ENCODE measurements at regions not wholly inside any gene's neighbourhood (a gene's known extent, or its start where the extent isn't known, plus 50 kb on each side); places are given as distances from the start of the nearest gene placed in this dataset.
"Not testable (repeated sequence)": the region's sequence is repeated elsewhere in the genome, so short reads cannot be mapped to it uniquely, and the experiment has no call there.

GRCh38 chr2:222024932-222025880 lies 273.6 kb downstream of the PAX3 start:
- Mint-ChIP-seq H3K36me3 (ENCODE audit: insufficient read depth) (peaks cover 2% of the 10 kb centered on the region), H3K27me3 (no peaks in the 10 kb centered on the region), H3K4me3 (no peak overlapping the region), H3K27ac (ENCODE audit: low read depth) (no peak overlapping the region), H3K9me3 (no peaks in the 10 kb centered on the region), H3K4me1 (no peaks in the 10 kb centered on the region)
- DNase-seq (ENCODE audit: low spot score in 2 of 2): no peak
- ATAC-seq (replicated peaks; ENCODE audit: extremely low read depth, poor library complexity, severe bottlenecking): no peak

GRCh38 chr2:222017252-222017850 lies 281.4 kb downstream of the PAX3 start:
- ATAC-seq (replicated peaks; ENCODE audit: extremely low read depth, poor library complexity, severe bottlenecking) (no peak), DNase-seq (ENCODE audit: low spot score in 2 of 2) (no peak)
- H3K36me3 Mint-ChIP-seq (ENCODE audit: insufficient read depth): no peaks in the 10 kb centered on the region
- H3K27ac Mint-ChIP-seq (ENCODE audit: low read depth): no peak overlapping the region
- H3K9me3 Mint-ChIP-seq: peaks cover 7% of the 10 kb centered on the region
- H3K4me1 Mint-ChIP-seq: no peaks in the 10 kb centered on the region
- peaks cover 11% of the 10 kb centered on the region for H3K27me3 Mint-ChIP-seq
- no peak overlapping the region for H3K4me3 Mint-ChIP-seq

GRCh38 chr2:222013889-222014288 lies 284.9 kb downstream of the PAX3 start:
- Mint-ChIP-seq H3K9me3 (peaks cover 7% of the 10 kb centered on the region), H3K36me3 (ENCODE audit: insufficient read depth) (no peaks in the 10 kb centered on the region), H3K4me3 (no peak overlapping the region), H3K27me3 (peaks cover 11% of the 10 kb centered on the region), H3K4me1 (no peaks in the 10 kb centered on the region), H3K27ac (ENCODE audit: low read depth) (no peak overlapping the region)
- DNase-seq (ENCODE audit: low spot score in 2 of 2) (no peak), ATAC-seq (replicated peaks; ENCODE audit: extremely low read depth, poor library complexity, severe bottlenecking) (no peak)

GRCh38 chr2:222000326-222000725 lies 298.5 kb downstream of the PAX3 start:
- no peaks in the 10 kb centered on the region for H3K9me3 Mint-ChIP-seq
- no peaks in the 10 kb centered on the region for H3K36me3 Mint-ChIP-seq (ENCODE audit: insufficient read depth)
- ATAC-seq (replicated peaks; ENCODE audit: extremely low read depth, poor library complexity, severe bottlenecking): no peak
- no peak for DNase-seq (ENCODE audit: low spot score in 2 of 2)
- H3K27ac Mint-ChIP-seq (ENCODE audit: low read depth): no peak overlapping the region
- H3K4me3 Mint-ChIP-seq: no peak overlapping the region
- peaks cover 9% of the 10 kb centered on the region for H3K27me3 Mint-ChIP-seq
- no peaks in the 10 kb centered on the region for H3K4me1 Mint-ChIP-seq

GRCh38 chr2:221999717-222000116 lies 299.1 kb downstream of the PAX3 start:
- no peak overlapping the region for H3K27ac Mint-ChIP-seq (ENCODE audit: low read depth)
- DNase-seq (ENCODE audit: low spot score in 2 of 2): no peak
- H3K4me1 Mint-ChIP-seq: no peaks in the 10 kb centered on the region

GRCh38 chr2:221999166-221999565 lies 299.6 kb downstream of the PAX3 start:
- DNase-seq (ENCODE audit: low spot score in 2 of 2) (no peak), ATAC-seq (replicated peaks; ENCODE audit: extremely low read depth, poor library complexity, severe bottlenecking) (no peak)
- H3K4me3 Mint-ChIP-seq: no peak overlapping the region
- no peaks in the 10 kb centered on the region for H3K36me3 Mint-ChIP-seq (ENCODE audit: insufficient read depth)
- H3K27ac Mint-ChIP-seq (ENCODE audit: low read depth): no peak overlapping the region
- H3K4me1 Mint-ChIP-seq: no peaks in the 10 kb centered on the region
- H3K27me3 Mint-ChIP-seq: peaks cover 9% of the 10 kb centered on the region
- H3K9me3 Mint-ChIP-seq: no peaks in the 10 kb centered on the region

More at GRCh38 chr2:221999717-222000116, 299.1 kb downstream of the PAX3 start:
- ATAC-seq (replicated peaks; ENCODE audit: extremely low read depth, poor library complexity, severe bottlenecking): no peak
- H3K36me3 Mint-ChIP-seq (ENCODE audit: insufficient read depth): no peaks in the 10 kb centered on the region
- no peak overlapping the region for H3K4me3 Mint-ChIP-seq
- no peaks in the 10 kb centered on the region for H3K9me3 Mint-ChIP-seq
- peaks cover 9% of the 10 kb centered on the region for H3K27me3 Mint-ChIP-seq

GRCh38 chr2:221997683-221998082 lies 301.1 kb downstream of the PAX3 start:
- no peaks in the 10 kb centered on the region for H3K4me1 Mint-ChIP-seq
- no peak overlapping the region for H3K27ac Mint-ChIP-seq (ENCODE audit: low read depth)
- no peak overlapping the region for H3K4me3 Mint-ChIP-seq
- DNase-seq (ENCODE audit: low spot score in 2 of 2) (no peak), ATAC-seq (replicated peaks; ENCODE audit: extremely low read depth, poor library complexity, severe bottlenecking) (no peak)
- no peaks in the 10 kb centered on the region for H3K36me3 Mint-ChIP-seq (ENCODE audit: insufficient read depth)
- peaks cover 8% of the 10 kb centered on the region for H3K9me3 Mint-ChIP-seq
- H3K27me3 Mint-ChIP-seq: peaks cover 9% of the 10 kb centered on the region

- no peaks in the 10 kb centered on the region for H3K36me3 Mint-ChIP-seq (ENCODE audit: insufficient read depth)
- peaks cover 8% of the 10 kb centered on the region for H3K9me3 Mint-ChIP-seq
- H3K4me1 Mint-ChIP-seq: no peaks in the 10 kb centered on the region
- peaks cover 9% of the 10 kb centered on the region for H3K27me3 Mint-ChIP-seq
- no peak overlapping the region for H3K27ac Mint-ChIP-seq (ENCODE audit: low read depth)
- H3K4me3 Mint-ChIP-seq: no peak overlapping the region
- DNase-seq (ENCODE audit: low spot score in 2 of 2) (no peak), ATAC-seq (replicated peaks; ENCODE audit: extremely low read depth, poor library complexity, severe bottlenecking) (no peak)
These were observed 301.7 kb downstream of the PAX3 start for GRCh38 chr2:221997100-221997499.

GRCh38 chr2:221994926-221995325 lies 303.9 kb downstream of the PAX3 start:
- DNase-seq (ENCODE audit: low spot score in 2 of 2): no peak
- Mint-ChIP-seq H3K4me3 (no peak overlapping the region), H3K4me1 (no peaks in the 10 kb centered on the region), H3K36me3 (ENCODE audit: insufficient read depth) (no peaks in the 10 kb centered on the region), H3K27ac (ENCODE audit: low read depth) (no peak overlapping the region), H3K27me3 (peaks cover 8% of the 10 kb centered on the region), H3K9me3 (peaks cover 8% of the 10 kb centered on the region)
- ATAC-seq (replicated peaks; ENCODE audit: extremely low read depth, poor library complexity, severe bottlenecking): no peak

GRCh38 chr2:221984376-221984775 lies 314.4 kb downstream of the PAX3 start:
- not testable (repeated sequence) for H3K27me3 Mint-ChIP-seq; H3K36me3 Mint-ChIP-seq (ENCODE audit: insufficient read depth); H3K27ac Mint-ChIP-seq (ENCODE audit: low read depth); H3K4me1 Mint-ChIP-seq; ATAC-seq (replicated peaks; ENCODE audit: extremely low read depth, poor library complexity, severe bottlenecking); H3K9me3 Mint-ChIP-seq; DNase-seq (ENCODE audit: low spot score in 2 of 2); H3K4me3 Mint-ChIP-seq

- Mint-ChIP-seq H3K4me1 (no peaks in the 10 kb centered on the region), H3K4me3 (no peak overlapping the region), H3K36me3 (ENCODE audit: insufficient read depth) (no peaks in the 10 kb centered on the region), H3K9me3 (no peaks in the 10 kb centered on the region), H3K27me3 (no peaks in the 10 kb centered on the region), H3K27ac (ENCODE audit: low read depth) (no peak overlapping the region)
- no peak for DNase-seq (ENCODE audit: low spot score in 2 of 2)
- ATAC-seq (replicated peaks; ENCODE audit: extremely low read depth, poor library complexity, severe bottlenecking): no peak
These were observed 316.8 kb downstream of the PAX3 start for GRCh38 chr2:221981912-221982470.

GRCh38 chr2:221975151-221975550 lies 323.6 kb downstream of the PAX3 start:
- Mint-ChIP-seq H3K4me3 (no peak overlapping the region), H3K27me3 (peaks cover 8% of the 10 kb centered on the region), H3K4me1 (no peaks in the 10 kb centered on the region), H3K9me3 (peaks cover 7% of the 10 kb centered on the region), H3K36me3 (ENCODE audit: insufficient read depth) (no peaks in the 10 kb centered on the region), H3K27ac (ENCODE audit: low read depth) (no peak overlapping the region)
- no peak for DNase-seq (ENCODE audit: low spot score in 2 of 2)
- ATAC-seq (replicated peaks; ENCODE audit: extremely low read depth, poor library complexity, severe bottlenecking): no peak

GRCh38 chr2:221973902-221974301 lies 324.9 kb downstream of the PAX3 start:
- ATAC-seq (replicated peaks; ENCODE audit: extremely low read depth, poor library complexity, severe bottlenecking): no peak
- peaks cover 8% of the 10 kb centered on the region for H3K27me3 Mint-ChIP-seq
- H3K9me3 Mint-ChIP-seq: peaks cover 7% of the 10 kb centered on the region
- no peak overlapping the region for H3K27ac Mint-ChIP-seq (ENCODE audit: low read depth)
- no peaks in the 10 kb centered on the region for H3K4me1 Mint-ChIP-seq
- H3K4me3 Mint-ChIP-seq: no peak overlapping the region
- DNase-seq (ENCODE audit: low spot score in 2 of 2): no peak
- H3K36me3 Mint-ChIP-seq (ENCODE audit: insufficient read depth): no peaks in the 10 kb centered on the region

All from central memory CD8-positive, alpha-beta T cell (primary cell).